ENCODE measurements at regions not wholly inside any gene's neighbourhood (a gene's known extent, or its start where the extent isn't known, plus 50 kb on each side); places are given as distances from the start of the nearest gene placed in this dataset.

DNA sequence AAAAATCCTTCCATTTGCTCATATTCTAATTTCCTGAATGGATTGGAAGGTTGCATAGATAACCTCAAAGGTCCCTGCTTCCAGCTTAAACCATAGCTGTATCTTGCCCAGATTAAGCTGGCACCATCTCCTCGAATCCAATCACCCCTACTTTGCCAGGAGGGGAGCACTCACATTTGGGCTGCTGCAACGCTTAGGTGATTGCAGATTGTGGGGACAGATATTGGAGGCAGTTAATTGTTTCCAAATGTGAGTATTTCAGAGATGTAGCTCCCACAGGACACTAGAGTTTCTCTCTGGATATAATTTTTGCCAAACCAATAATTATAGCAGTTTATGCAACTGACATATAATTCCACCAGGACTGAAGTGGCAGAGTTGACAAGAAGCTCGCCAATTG is 53.5 kb upstream of the ACSL1 start:
- DNase-seq = no peak

DNA sequence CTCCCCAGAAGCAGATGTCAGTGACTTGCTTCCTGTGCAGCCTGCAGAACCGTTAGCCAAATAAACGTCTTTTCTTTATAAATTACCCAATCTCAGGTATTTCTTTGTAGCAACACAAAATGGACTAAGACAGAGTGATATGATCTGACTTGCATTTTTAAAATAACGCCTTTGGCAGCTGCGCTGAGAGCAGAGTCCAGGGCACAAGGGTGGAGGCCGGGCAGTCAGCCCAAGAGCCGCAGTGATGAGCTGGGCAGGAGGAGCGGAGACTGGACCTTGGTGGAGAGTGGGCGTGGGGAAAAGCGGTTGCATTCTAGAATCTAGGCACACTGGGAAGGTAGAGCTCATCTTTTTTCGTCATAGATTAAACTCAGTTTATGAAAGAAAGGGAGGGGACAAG is 56.5 kb upstream of the ACSL1 start:
- DNase-seq = no peak

DNA sequence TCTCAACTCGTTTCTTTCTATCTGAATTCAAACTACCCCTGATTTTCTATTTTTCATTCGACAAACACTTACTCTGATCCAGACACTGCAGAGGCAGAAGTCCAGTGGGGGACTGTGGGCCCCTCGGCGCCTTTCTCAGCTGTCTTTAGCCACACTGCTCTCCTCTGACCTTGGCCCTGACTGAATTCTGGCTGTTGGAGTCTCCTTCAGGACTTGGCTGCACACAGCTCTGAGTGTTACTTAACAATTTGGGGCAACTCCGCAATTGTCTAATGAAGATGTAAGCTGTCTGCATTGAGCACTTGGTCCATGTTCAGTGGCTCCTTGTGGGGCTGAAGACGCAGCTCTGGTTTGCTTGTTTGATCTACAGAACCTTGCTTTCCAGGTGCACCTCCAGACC is 57.3 kb upstream of the ACSL1 start:
- no peak for DNase-seq

DNA sequence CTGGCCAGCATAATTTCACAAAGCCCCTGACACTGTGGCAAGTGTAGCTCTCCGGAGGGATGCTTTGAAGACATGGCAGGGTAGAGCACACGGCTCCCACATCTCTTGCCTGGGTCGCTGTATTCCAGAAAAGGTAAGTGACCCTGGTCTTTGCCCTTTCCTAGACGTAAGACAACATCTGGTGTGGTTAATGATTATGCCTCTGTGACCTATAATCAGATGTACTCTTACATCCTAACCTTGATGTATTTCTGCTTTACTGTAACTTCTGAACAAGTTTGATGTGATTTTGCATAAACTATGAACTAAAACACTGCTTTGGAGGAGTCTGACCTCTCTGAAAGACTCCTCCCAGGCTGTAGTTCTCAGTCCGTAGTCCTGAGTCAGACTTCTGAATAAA is 59.1 kb upstream of the ACSL1 start:
- DNase-seq = no peak

DNA sequence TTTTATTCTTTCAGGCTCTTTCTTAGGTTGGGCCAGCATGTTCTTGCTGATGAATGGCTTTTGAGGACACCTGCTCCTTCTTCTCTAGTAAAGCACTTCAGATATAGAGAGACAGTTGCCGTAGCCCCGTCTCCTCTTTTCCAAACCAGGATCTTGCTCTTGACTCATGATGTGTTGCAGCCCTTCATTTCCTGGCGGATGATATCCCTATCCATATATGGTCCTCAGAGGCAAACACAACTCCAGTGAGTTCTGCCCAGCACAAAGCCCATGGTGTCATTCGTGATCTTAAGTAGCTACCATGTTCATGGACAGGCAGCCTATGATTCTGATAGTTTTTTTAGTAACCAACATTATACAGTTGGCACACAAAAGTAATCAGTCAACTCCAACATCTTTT is 59.8 kb upstream of the ACSL1 start:
- no peak for DNase-seq

DNA sequence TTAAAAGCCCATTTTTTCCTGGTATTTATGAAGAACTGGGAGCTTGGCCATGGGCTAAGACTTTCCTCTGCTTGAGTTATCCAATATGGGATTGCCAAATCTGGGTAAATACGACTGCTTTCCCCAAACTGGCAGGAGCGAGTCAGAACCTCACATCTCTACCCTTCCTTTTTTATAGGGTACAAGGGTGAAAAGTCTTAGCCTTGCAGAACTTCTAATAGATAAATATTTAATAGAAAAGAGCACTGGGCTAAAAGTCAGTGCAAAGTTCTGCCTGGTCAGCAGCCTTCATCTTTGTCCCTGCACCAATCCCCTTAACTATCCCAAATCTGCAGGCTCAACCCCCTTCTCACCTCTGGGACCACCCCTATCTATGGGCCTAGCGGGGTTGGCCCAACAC is 61.6 kb upstream of the ACSL1 start:
- DNase-seq = no peak

DNA sequence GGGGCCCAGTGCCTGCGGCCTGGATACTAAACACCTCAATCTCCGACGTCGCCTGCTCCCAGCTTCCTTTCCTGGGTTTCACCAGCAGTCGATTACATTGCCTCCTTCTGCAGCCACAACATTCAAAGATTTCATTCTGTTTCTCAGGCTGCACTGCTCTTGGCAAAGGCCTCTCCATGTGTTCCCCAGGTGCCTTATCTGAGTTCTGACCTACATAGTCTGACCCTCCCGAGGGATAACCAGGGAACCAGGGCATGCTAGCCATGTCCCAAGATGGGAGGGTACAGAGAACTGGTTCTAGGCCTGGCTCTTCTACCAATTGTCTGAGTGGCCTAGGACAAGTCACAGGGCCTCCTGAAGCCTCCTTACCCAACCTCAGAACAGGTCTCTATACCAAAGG is 62.2 kb upstream of the ACSL1 start:
- DNase-seq = no peak

DNA sequence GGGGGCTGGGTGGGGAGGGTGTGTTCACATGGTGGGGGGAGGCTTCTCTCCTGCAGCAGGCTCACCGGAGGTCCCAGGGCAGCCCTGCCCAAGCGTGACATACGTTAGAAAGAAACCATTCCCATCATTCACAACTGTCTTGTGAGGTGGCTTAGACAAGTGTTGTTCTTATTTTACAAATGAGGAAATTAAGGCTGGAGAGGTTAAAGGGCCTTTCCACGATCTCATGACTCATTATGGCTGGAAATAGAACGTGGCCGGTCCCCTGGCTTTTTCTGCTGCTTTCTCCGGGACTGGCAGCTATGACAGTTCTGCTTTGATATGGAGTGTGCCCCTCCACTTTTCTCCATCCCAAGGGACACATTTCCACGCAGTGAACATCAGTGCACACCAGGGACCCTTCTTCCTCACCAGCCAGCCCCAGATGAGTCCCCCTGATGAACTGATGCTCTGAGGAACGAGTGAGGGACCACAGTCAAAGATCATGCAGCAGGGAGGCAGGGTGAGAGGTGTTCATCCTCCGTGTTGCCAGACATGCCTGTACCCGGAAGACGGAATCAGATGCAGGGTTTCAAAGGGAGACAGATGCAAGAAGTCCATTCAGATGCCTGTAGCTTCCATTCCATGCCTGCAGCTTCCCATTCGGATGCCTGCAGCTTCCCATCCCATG is 64.0 kb upstream of the ACSL1 start:
- peak; percentile 72 to 82 for DNase-seq

DNA sequence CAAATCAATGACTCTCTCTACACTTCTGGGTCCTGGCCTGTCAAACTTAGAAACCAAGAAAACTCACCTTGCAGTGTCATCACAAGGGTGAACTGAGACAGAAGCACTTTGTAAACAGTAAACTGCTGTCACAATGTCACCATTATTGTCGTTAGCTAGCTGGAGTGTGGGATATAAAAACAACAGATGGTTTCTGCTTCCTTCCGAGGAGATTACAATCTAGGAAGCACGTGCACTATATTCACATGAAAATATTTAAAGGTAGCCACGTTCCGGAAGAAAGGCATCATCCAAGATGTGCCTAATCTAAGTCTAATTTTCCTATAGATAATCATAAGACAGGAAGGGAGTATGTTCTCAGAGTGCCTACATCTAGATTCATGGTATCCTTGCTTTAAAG is 64.7 kb upstream of the ACSL1 start:
- no peak for DNase-seq

DNA sequence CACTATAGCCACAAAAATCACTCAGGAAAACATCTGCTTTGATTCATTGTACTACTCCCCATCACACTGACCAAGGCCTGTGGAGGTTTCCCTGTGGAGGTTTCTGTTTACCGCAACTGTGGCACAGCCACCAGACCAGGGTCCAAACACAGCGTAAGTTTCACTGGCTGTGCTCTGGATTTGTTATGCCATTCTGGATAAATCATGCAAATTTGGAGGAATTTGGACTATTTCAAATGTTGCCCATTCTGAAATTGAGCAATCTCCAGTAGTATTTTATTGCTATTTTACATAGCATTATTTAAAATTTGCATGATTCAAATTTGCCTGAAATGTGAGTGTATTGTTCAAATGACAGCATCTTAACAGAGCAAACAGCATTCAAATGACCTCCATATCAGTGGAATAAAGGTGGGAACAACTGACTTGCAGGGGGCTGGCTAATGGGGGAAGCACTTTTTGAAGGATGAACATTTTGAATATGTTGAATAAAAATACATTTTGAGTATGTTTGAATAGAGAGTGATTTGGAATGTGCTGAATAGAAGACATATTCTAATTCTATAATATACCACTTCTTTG is 66.1 kb upstream of the ACSL1 start:
- DNase-seq = no peak

DNA sequence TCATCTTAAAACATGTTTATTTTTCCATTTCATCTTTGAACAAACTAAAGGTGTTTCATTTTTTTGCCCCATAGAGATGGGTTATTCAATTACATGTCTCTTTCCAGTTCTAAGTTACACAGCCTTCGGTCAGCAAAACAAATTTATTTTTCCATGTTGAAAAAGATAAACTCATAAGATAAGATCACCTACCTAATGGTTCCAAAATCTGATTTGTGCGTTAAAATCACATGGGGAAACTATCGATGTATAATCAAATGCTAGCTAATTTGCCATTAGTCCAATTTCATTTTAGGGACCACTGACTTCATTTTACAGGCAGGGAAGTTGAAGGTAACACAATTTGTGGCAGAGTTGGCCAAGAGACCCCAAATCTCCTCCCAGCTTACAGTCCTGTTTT is 67.2 kb upstream of the ACSL1 start:
- no peak for DNase-seq

DNA sequence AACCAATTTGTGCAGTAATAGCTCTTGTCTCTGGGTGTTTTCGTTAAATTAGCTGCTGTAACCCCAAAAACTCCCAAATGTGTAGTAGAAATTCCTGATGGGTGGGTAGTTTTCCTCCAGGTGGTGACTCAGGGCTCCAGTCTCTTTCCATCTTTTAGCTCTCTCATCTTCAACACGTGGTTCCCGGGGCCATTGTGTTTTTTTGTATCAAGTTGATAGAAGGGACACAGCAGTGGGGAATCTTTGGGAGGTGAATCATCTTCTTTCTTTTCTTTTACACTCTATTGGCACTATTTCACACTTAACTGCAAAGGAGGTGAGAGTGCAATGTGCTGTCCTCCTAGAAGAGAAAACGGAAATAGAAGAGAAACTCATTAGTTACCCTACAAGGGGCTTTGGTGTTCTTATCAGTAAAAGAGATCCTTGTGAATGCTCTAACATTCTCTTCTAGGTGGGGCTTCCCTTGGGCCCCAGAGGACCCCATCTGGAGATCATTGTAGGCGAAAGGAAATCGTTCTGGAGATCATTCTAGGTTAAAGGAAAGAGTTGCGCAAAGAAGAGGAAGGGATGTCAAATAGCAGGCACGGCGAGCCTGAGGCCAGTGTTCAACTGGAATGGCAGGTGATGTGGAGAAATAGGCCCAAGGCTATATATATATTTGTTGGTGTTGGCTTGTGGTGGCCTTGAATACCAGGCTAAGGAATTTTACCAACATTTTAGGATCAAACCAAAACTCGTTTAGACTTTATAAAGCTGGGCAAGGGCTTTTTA is 68.2 kb upstream of the ACSL1 start:
- no peak for DNase-seq

DNA sequence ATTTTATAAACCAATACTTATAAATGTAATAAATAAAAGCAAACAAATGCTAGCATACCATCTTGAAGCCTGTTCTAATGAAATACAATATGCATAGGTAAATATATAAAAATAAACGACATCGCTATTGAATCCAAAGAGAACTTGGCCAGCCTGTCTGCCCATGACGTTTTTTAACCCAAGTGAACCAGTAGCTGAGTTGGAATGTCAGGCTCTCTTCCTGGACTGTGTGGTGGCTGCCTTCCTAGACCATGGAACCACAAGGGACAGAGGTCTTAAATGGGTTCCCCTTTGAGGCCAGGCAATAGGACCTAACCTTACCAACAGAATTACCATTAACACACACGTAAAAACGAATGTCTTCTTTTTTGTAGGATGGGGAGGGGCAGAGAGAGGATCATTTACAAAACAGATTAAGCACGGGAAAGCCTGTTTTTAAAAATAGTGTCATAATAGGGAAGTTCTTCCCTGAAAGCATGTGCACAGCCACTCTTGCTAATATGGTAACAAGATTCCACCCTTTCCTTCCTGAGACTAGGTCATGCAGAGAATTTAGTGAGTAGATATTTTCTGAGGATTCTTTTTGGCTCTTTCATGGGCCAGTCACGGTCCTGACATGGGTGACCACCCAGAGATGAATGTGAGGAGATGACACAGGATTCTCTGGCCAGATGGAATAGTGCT is 69.4 kb upstream of the ACSL1 start:
- DNase-seq = peak; percentile 73 to 81

DNA sequence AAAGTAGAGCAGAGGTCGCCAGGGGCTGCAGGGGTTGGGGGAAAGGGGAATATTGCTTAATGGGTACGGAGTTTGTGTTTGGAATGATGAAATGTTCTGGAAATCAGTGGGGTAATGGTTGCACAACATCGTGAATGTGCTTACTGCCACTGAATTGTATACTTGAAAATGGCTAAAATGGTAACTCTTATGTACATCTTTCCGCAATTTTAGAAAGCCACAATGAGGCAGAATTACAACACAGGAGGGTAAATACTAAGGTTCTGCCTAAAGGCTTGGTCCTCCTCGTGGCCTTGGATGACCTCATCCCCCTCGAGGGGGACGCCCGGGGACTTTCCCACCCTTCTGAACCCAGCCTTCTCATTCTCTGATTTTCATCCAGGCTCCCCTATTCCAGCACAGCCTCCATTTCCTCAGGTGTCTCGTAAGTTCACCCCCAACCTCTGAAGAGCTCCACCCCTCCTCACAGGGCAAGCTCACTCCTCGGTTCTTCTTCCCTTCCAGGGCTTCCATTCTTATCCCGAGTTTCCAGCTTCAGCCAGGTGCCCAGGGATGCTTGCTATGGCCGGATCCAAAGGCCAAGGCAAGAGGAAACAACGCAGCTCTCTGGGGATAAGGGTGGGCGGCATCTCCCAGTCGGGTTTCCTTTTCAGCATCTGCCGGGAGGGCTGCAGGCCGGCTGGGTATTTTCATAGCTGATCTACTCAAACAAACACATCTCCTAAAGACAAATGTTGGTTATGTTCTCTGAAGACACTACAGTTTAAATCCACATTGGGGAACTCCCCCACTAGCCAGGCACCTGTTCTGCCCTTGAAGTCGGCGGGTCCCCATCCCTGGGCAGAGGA is 71.3 kb upstream of the ACSL1 start:
- peak; percentile 92 to 97 for DNase-seq

DNA sequence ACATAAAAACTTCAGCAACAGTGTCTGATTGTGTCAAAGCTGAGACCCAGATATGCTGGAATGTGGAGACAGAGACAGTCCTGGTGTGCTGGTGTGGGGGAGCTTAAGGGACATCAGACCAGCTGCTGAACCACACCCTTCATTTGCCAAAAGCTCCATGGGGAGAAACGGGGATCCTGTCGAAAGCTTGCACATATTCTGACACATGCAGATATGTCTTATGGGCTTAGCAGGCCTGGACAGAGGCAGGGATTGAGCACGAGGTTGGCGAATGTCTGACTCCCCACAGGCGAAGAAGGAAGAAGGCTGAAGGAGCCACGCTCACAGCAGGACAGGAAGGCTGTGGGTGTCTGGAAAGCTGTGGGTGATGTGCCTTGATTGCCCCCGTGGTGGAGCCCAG is 72.1 kb upstream of the ACSL1 start:
- DNase-seq = peak; percentile 61 to 86

DNA sequence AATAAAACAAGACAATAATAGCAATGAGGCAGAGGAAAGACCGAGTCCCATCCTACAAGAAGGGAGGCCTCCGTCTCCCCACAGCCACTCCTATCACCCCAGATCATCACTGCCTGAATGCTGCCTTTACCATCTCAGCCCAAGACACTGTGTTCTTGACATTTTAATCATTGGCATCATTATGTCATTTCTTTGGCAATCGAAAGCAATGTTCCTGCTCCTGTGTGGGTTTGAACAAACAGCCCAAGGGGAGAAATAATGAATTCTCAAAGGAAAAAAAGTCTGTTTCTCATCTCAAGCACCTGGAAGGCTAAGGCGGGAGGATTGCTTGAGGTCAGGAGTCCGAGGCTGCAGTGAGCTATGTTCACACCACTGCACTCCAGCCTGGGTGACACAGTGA is 73.0 kb upstream of the ACSL1 start:
- DNase-seq = peak in 1 of 2 donors; percentile 12

DNA sequence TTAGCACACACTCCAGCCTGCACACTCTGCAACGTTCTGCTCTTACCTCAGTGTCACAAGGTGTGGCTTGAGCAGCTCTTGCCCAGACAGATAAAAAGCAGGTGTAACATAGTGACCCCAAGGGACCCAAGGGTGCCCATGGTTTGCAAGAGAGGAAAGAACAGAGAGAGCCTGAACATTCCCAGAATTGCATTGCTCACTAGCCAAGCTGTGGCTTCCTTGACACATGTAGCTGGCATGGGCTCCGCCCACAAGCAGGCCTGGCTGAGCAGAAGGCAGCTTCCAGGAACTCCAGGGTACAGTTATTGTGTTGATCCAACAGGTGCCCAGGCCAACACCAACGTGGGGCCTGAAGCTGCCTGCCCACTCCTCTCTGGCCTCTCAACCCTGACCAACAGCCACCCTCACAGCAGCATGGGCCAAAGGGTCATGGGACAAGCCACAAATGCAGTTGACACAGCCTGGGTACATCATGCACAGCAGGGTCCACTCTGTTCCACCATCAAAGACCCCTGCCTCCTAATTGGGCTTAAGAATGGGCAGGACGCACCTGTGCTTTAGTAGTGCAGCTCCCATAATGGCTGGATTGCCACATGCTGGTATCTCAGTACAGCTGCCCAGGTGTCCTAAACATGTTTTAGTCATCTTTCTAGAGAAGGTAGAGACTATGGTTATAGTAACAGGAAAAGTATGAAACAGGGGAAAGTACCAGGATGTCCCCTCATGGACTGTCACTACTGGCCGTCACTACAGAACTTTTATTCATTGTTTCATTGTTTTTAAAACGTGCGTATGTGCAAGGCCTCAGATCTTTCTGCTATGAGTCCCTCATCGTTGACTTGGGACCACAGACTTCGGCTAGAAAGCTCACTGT is 73.7 kb upstream of the ACSL1 start:
- DNase-seq = peak; percentile 14 to 42

DNA sequence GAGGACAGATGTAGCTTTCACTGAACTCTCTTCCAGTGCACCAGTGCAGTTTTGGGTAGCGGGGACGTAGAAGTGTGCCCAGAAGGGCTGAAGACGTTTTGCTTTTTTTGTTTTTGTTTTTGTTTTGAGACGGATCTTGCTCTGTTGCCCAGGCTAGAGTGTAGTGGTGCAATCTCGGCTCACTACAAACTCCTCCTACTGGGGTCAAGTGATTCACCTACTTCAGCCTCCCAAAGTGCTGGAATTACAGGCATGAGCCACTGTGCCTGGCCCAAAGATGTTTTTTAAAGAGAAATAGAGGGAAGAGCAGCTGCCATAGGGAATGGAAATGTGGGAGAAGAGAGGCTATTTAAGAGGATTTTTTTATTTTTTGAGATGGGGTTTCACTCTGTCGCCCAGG is 74.4 kb upstream of the ACSL1 start:
- DNase-seq = no peak

DNA sequence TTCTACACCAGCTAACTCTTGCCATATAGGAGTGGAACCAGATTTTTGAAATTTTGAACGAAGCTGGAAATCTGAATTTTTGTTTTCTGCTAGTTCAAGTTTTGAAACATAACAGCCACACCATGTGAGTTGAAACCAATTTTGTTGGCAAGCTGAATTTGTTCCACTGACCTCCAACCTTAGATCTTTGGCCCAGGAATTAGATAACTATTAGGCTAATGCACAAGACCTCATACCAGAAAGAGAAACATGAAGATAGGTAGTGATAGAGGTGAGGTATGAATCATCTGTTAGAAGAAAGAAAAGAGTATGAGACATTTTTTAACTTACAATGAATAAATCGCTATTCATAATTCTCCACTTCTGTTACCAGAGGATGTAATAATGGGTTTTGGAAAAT is 76.8 kb upstream of the ACSL1 start:
- no peak for DNase-seq

DNA sequence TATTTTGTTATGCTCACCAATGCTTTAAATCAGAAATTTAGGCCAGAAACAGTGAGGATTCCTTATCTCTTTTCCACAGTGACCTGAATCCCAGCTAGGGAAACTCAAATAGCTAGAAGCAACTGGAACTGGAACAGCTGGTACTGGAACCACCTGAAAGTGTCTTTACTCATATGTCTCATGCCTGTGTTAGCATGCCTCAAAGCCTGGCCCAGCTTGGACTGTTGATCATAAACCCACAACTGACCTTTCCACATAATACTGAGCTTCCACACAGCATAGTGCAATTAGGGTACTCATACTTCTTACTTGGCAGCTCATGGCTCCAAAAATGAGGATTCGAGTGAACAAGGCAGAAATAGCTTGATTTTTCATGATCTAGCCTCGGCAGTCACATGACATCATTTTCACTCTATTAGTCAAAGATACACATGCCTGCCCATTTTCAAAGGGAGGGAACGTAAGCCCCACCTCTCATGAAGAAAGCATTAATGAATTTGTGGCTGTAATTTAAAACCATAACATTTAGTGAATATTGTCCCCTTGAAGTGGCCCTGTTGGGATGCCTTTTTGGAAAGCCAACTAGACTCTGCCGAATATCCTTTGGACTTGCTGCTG is 80.8 kb upstream of the ACSL1 start:
- DNase-seq = no peak

DNA sequence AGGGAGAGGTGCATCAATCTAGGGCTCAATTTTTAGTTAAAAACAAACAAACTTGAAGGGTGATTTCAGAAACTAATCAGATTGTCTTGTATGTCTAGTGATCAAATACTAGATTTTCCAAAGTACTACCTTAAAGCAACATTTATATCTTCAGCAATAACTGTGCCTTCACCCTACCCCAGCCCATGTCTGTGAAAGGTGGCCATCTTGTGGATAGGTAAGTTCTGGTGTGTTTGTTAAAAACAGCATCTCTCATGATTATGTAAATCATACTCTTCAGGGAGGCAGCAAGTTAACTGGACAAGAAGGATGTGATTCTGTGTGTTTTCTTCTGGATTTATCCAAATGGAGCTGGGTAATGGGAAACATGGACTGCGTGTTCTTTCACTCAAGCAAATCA is 81.4 kb upstream of the ACSL1 start:
- no peak for DNase-seq

All from inflammatory macrophage (primary cell).